Neural cell (in vitro differentiated cells): ENCODE measurements at regions not wholly inside any gene's neighbourhood (a gene's known extent, or its start where the extent isn't known, plus 50 kb on each side); places are given as distances from the start of the nearest gene placed in this dataset.

Source experiments
- H2AFZ ChIP-seq: fragments of 200-600, 300-800 bp; sonication (generic), shearing (Covaris generic); 2 replicates; pipeline ENCODE4 v1.6.0; 2014; ENCODE audit warnings: low read depth, mild to moderate bottlenecking, antibody characterized with exemption, low read length, moderate library complexity
- H3F3A ChIP-seq: fragments of 200-600 bp; shearing (Covaris generic); 2 replicates; pipeline ENCODE4 v1.6.1; 2016; ENCODE audit warnings: mild to moderate bottlenecking, moderate library complexity, mixed read lengths, antibody characterized with exemption, low read length; ENCODE audit not compliant: insufficient read depth, poor library complexity, severe bottlenecking
- H3K27ac ChIP-seq: fragments of 200-600, 300-800 bp; sonication (generic), shearing (Covaris generic); 2 replicates; pipeline ENCODE4 v1.5.1; 2014; ENCODE audit warnings: mild to moderate bottlenecking, low read length, moderate library complexity
- H3K27me3 ChIP-seq: fragments of 300-800, 200-600 bp; sonication (generic), shearing (Covaris generic); 2 replicates; pipeline ENCODE4 v1.6.0; 2014; ENCODE audit warnings: mild to moderate bottlenecking, low read depth, low read length, moderate library complexity; ENCODE audit not compliant: insufficient read depth
- H3K36me3 ChIP-seq: fragments of 300-800, 200-600 bp; sonication (generic), shearing (Covaris generic); 2 replicates; pipeline ENCODE4 v1.5.1; 2014; ENCODE audit warnings: mild to moderate bottlenecking, antibody characterized with exemption, low read length, moderate library complexity; ENCODE audit not compliant: insufficient read depth
- H3K4me2 ChIP-seq: fragments of 300-800, 200-600 bp; sonication (generic), shearing (Covaris generic); 2 replicates; pipeline ENCODE4 v1.6.0; 2014; ENCODE audit warnings: mild to moderate bottlenecking, low read length
- H3K4me3 ChIP-seq: fragments of 300-800, 200-600 bp; sonication (generic), shearing (Covaris generic); 2 replicates; pipeline ENCODE4 v1.5.1; 2014; ENCODE audit warnings: mild to moderate bottlenecking, low read length, moderate library complexity
- H3K79me2 ChIP-seq: fragments of 200-600 bp; shearing (Covaris generic); replicated peaks from 2 replicates; pipeline ENCODE4 v1.6.0; 2014; ENCODE audit warnings: mild to moderate bottlenecking, low read length, moderate library complexity; ENCODE audit not compliant: insufficient read depth
- H3K9ac ChIP-seq: fragments of 300-800, 200-600 bp; sonication (generic), shearing (Covaris generic); 2 replicates; pipeline ENCODE4 v1.6.1; 2016; ENCODE audit warnings: mild to moderate bottlenecking, low read length, mixed read lengths
- H3K9me2 ChIP-seq: fragments of 200-600 bp; shearing (Covaris generic); 2 replicates; pipeline ENCODE4 v1.6.1; 2016; ENCODE audit warnings: mild to moderate bottlenecking, low read length, mixed read lengths; ENCODE audit not compliant: insufficient read depth
- H3K9me3 ChIP-seq: fragments of 200-600, 300-800 bp; sonication (generic), shearing (Covaris generic); 2 replicates; pipeline ENCODE4 v1.6.1; 2016; ENCODE audit warnings: mild to moderate bottlenecking, mixed run types, low read length, moderate library complexity, mixed read lengths
- H4K20me1 ChIP-seq: fragments of 200-600 bp; shearing (Covaris generic); 2 replicates; pipeline ENCODE4 v1.6.1; 2016; ENCODE audit warnings: mild to moderate bottlenecking, mixed run types; ENCODE audit not compliant: insufficient read depth
- EP300 ChIP-seq: fragments of 450-650 bp; conservative IDR thresholded peaks from 2 replicates; pipeline ENCODE4 v1.6.1; 2014; ENCODE audit warnings: antibody characterized with exemption, mild to moderate bottlenecking, moderate library complexity; ENCODE audit not compliant: poor library complexity, severe bottlenecking
- EZH2 ChIP-seq: fragments of 200-600, 300-800 bp; shearing (Covaris generic), sonication (generic); IDR thresholded peaks from 2 replicates; pipeline ENCODE4 v1.6.1; 2014; ENCODE audit warnings: antibody characterized with exemption, low read length, borderline replicate concordance, mild to moderate bottlenecking; ENCODE audit not compliant: insufficient read depth, poor library complexity, severe bottlenecking
- MXI1 ChIP-seq: fragments of 450-650 bp; conservative IDR thresholded peaks from 2 replicates; pipeline ENCODE4 v1.6.1; 2014; ENCODE audit warnings: antibody characterized with exemption, mild to moderate bottlenecking; ENCODE audit not compliant: poor library complexity, severe bottlenecking
- POLR2AphosphoS5 ChIP-seq: IDR thresholded peaks from 2 replicates; pipeline ENCODE4 v1.6.1; 2012
- RAD21 ChIP-seq: fragments of 450-650 bp; conservative IDR thresholded peaks from 2 replicates; pipeline ENCODE4 v1.6.1; 2014; ENCODE audit warnings: antibody characterized with exemption, mild to moderate bottlenecking, moderate library complexity
- SMC3 ChIP-seq: fragments of 450-650 bp; conservative IDR thresholded peaks from 2 replicates; pipeline ENCODE4 v1.6.1; 2014; ENCODE audit warnings: antibody characterized with exemption, mild to moderate bottlenecking, moderate library complexity; ENCODE audit not compliant: poor library complexity
- TAF1 ChIP-seq: IDR thresholded peaks from 2 replicates; pipeline ENCODE4 v1.6.1; 2012; ENCODE audit warnings: low read depth
- TF ChIP-seq, protein P1 (sequence below): fragments of 450-650 bp; IDR thresholded peaks from 2 replicates; pipeline ENCODE4 v1.5.1; 2014; ENCODE audit warnings: antibody characterized with exemption, mild to moderate bottlenecking, moderate library complexity; ENCODE audit not compliant: poor library complexity, severe bottlenecking
- TF ChIP-seq, protein P2 (sequence below): IDR thresholded peaks from 2 replicates; pipeline ENCODE4 v1.6.1; 2012; ENCODE audit warnings: borderline replicate concordance

DNA sequence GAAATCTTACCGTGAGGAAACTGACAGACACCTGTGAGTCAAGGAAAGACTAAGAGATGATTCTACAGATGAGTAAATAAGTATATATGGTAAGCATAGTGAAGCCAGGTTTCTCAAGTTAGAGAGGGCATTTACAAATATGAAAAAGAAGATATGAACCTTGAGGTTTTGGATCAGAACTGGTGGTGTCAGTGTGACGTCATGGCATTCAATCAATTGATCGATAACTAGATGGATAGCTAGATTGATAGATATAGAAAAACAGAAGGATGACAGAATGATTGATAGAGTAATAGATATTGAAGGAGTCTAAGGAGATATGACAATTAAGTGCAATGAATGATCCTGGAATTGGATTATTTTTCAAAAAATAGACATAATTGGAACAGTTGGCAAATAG is 350.2 kb upstream of the MC4R start:
- H2AFZ ChIP-seq: no peak overlapping the region
- no peak overlapping the region for H3K4me3 ChIP-seq
- no peaks in the 10 kb centered on the region for H4K20me1 ChIP-seq
- no peaks in the 10 kb centered on the region for H3K9me3 ChIP-seq
- H3K27ac ChIP-seq: no peak overlapping the region
- TF ChIP-seq TAF1: no peak
- no peak for TF ChIP-seq SMC3
- TF ChIP-seq EZH2: no peak
- TF ChIP-seq, protein P1, sequence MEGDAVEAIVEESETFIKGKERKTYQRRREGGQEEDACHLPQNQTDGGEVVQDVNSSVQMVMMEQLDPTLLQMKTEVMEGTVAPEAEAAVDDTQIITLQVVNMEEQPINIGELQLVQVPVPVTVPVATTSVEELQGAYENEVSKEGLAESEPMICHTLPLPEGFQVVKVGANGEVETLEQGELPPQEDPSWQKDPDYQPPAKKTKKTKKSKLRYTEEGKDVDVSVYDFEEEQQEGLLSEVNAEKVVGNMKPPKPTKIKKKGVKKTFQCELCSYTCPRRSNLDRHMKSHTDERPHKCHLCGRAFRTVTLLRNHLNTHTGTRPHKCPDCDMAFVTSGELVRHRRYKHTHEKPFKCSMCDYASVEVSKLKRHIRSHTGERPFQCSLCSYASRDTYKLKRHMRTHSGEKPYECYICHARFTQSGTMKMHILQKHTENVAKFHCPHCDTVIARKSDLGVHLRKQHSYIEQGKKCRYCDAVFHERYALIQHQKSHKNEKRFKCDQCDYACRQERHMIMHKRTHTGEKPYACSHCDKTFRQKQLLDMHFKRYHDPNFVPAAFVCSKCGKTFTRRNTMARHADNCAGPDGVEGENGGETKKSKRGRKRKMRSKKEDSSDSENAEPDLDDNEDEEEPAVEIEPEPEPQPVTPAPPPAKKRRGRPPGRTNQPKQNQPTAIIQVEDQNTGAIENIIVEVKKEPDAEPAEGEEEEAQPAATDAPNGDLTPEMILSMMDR: no peak
- no peak for TF ChIP-seq RAD21
- no peak for TF ChIP-seq POLR2AphosphoS5
- TF ChIP-seq, protein P2, sequence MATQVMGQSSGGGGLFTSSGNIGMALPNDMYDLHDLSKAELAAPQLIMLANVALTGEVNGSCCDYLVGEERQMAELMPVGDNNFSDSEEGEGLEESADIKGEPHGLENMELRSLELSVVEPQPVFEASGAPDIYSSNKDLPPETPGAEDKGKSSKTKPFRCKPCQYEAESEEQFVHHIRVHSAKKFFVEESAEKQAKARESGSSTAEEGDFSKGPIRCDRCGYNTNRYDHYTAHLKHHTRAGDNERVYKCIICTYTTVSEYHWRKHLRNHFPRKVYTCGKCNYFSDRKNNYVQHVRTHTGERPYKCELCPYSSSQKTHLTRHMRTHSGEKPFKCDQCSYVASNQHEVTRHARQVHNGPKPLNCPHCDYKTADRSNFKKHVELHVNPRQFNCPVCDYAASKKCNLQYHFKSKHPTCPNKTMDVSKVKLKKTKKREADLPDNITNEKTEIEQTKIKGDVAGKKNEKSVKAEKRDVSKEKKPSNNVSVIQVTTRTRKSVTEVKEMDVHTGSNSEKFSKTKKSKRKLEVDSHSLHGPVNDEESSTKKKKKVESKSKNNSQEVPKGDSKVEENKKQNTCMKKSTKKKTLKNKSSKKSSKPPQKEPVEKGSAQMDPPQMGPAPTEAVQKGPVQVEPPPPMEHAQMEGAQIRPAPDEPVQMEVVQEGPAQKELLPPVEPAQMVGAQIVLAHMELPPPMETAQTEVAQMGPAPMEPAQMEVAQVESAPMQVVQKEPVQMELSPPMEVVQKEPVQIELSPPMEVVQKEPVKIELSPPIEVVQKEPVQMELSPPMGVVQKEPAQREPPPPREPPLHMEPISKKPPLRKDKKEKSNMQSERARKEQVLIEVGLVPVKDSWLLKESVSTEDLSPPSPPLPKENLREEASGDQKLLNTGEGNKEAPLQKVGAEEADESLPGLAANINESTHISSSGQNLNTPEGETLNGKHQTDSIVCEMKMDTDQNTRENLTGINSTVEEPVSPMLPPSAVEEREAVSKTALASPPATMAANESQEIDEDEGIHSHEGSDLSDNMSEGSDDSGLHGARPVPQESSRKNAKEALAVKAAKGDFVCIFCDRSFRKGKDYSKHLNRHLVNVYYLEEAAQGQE: no peak
- no peak for TF ChIP-seq EP300
- TF ChIP-seq MXI1: no peak
- H3F3A ChIP-seq: no peaks in the 10 kb centered on the region
- H3K27me3 ChIP-seq: no peaks in the 10 kb centered on the region
- H3K4me2 ChIP-seq: no peak overlapping the region
- no peaks in the 10 kb centered on the region for H3K9me2 ChIP-seq
- H3K79me2 ChIP-seq: no peaks in the 10 kb centered on the region
- no peaks in the 10 kb centered on the region for H3K36me3 ChIP-seq
- H3K9ac ChIP-seq: no peak overlapping the region

DNA sequence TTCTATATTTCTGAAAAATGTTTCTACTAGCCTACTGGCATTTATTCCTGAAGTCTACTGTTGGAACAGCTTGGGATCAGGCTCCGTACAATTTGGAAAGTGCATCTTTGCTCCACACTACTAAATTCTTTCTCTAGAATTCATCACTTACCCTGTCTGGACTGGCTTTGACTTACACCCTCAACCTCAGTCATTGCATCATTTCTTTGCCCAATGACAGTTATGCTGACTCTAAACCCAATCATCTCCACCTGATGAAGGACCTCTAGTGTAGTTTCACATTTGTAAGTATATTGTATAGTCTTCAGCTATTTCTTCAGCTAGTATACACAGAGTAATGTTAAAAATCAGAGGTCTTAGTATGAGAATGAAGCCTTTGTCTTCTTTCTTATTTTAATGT is 359.6 kb upstream of the MC4R start:
- no peak for TF ChIP-seq EP300
- no peak for TF ChIP-seq POLR2AphosphoS5
- TF ChIP-seq, protein P2: no peak
- TF ChIP-seq TAF1: no peak
- TF ChIP-seq, protein P1: no peak
- no peak for TF ChIP-seq SMC3
- no peak for TF ChIP-seq RAD21
- TF ChIP-seq EZH2: no peak
- TF ChIP-seq MXI1: no peak

More for the DNA sequence above, 359.6 kb upstream of the MC4R start:
- H3K79me2 ChIP-seq: no peaks in the 10 kb centered on the region
- H3K9me3 ChIP-seq: no peaks in the 10 kb centered on the region
- no peak overlapping the region for H3K27ac ChIP-seq
- no peak overlapping the region for H3K9ac ChIP-seq
- H4K20me1 ChIP-seq: no peaks in the 10 kb centered on the region
- no peak overlapping the region for H3K4me2 ChIP-seq
- no peak overlapping the region for H2AFZ ChIP-seq
- H3K9me2 ChIP-seq: no peaks in the 10 kb centered on the region
- no peaks in the 10 kb centered on the region for H3F3A ChIP-seq
- H3K4me3 ChIP-seq: no peak overlapping the region
- H3K27me3 ChIP-seq: no peaks in the 10 kb centered on the region
- H3K36me3 ChIP-seq: no peaks in the 10 kb centered on the region
